ENCODE measurements at regions not wholly inside any gene's neighbourhood (a gene's known extent, or its start where the extent isn't known, plus 50 kb on each side); places are given as distances from the start of the nearest gene placed in this dataset.
"Not testable (repeated sequence)": the region's sequence is repeated elsewhere in the genome, so short reads cannot be mapped to it uniquely, and the experiment has no call there.

DNA sequence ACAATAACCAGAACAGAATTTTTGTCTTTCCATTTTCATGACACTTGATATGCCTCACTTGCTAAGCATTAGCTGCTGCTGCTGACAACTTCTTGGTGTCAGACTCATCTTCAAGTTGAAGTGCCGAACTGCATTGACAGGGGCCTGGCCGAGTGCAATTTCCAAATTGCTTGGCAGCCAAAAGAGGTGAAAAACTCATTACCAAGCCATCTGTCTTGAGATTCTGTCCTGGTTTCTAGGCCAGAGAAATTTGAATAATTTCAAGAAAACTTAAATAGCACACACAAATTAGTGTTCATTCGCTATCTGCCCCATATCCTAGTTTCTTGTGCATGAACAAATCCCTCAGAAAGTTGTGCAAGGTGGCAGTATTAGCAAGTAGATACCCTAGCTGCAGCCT lies 165.3 kb upstream of the RASSF8 start:
- DNase-seq (ENCODE audit: low spot score): no peak

DNA sequence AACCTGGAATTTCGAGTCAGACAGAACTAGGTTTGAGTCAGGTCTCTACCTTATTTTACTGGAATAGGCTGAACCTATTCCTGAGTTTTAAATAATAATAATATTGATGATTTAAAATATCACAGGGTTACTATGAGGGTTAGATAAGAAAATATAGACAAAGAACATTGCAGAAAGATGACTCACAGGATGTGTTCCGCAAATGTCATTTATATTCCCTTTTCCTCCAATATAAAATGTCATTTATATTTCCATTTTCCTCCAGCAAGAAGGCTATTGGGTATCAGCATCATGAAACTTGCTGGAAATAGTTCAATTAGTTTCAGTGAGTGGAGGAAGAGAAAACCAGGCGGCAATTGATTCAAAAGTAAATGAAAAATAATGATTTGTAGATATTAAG lies 163.9 kb upstream of the RASSF8 start:
- DNase-seq (ENCODE audit: low spot score): no peak

DNA sequence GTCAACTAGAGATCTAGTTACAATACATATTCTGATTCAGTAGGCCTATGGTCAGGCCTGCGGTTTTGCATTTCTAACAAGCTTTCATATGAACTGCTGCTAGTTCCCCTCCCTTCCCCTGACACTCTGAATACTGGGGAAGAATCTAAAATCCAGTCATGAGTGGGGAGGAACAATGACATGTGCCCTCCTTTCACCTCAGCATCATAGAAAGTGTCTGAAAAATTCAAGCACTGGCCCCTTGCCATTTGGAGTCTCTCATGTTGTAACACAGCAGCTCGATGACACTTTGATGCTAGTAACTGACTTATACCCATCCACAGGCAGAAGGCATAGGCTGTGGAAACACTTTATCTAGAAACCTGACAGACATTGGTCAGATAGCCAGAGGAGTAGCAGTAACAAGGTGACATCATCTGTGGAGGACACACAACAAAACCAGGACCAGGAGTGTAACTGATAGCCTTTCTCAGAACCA lies 161.9 kb upstream of the RASSF8 start:
- no peak for DNase-seq (ENCODE audit: low spot score)

DNA sequence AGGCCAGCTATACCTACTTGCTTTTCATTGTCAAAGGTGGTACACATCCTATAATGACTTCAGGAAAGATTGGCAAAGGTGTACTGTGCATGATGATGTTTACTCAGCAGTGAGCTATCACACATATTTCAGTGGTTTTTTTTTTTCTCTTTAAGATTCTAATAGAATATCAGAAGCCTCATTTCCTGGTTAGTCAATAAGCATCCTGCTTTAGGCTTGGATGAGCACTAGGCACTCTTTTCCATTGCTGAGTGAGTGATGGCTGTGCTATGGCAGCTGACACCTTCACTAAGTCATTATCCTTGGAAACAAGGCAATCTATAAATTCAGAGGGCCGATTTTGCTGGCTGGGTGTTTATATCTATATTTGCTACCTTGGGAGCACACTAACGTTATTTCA lies 161.1 kb upstream of the RASSF8 start:
- DNase-seq (ENCODE audit: low spot score): no peak

DNA sequence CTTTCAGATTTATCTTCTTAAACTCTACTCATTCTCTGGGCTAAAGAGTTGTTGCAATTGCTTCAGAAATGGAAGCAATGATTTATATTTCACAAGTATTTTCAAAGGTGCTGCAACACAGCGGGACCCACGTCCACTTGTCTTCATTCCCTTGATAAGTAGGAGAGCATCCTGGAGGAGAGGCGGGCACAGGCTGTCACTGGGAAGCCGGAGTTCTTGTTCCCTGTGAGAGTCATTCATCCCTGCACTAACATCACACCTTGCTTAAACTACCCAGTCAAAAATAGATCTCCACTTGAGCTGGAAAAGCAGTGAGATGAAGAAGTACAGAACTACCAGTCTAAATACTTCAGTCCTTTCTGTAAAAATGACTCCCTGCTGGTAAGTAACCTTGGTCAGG lies 160.5 kb upstream of the RASSF8 start:
- DNase-seq (ENCODE audit: low spot score): no peak

DNA sequence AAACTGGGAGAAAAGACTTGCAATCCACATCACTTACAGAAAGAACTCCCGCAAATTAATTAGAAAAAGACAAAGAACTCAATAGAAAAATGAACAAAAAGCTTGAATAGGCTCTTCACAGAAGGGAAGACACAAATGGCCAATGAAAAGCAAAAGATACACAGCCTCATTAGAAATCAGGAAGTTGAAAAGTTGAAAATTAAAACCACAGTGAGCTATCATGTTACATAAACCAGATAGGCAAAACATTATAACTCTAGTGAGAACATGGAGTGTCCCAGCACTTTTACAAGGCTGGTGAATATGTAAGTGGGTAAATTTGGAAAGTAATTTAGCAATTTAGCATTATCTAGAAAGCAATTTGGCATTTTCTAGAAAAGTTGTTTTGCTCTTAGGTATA lies 158.4 kb upstream of the RASSF8 start:
- DNase-seq (ENCODE audit: low spot score): no peak

DNA sequence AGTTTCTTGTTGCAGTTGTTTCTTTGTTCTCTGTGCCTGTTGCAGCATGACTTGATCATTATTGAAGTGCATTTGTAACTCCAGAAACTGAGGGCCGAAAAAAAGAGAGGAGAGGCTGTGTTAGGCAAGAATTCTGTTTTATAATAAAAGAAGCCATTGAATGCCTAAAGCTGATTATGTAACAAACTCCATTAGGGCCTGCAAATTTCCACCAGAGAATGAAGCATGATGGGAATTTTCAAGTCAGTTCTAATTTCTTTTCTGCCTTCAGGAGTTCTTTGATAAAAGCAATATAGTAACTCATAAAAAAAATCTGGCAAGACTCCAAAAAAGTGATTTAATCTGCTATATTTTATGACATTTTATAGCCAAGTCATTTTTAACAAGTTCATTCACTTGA lies 156.7 kb upstream of the RASSF8 start:
- DNase-seq (ENCODE audit: low spot score): peak; percentile 28

DNA sequence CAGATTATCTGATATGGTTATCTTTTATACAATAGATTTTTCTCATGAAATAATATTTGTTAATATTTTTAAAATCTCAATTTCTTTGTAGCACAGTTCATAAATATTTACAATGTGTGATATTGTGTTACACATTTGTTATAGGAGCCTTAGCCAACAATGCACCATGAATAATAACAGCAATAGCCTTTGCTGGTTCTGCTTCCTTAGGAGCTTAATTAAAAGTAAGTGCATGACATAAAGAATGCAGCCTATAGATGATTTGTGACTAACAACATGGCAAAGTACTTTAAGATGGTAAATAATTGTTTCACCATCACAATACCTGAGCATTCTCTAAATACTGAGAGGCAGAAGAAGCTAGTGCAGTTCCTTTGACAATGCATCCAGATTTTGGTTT lies 156.3 kb upstream of the RASSF8 start:
- DNase-seq (ENCODE audit: low spot score): no peak

DNA sequence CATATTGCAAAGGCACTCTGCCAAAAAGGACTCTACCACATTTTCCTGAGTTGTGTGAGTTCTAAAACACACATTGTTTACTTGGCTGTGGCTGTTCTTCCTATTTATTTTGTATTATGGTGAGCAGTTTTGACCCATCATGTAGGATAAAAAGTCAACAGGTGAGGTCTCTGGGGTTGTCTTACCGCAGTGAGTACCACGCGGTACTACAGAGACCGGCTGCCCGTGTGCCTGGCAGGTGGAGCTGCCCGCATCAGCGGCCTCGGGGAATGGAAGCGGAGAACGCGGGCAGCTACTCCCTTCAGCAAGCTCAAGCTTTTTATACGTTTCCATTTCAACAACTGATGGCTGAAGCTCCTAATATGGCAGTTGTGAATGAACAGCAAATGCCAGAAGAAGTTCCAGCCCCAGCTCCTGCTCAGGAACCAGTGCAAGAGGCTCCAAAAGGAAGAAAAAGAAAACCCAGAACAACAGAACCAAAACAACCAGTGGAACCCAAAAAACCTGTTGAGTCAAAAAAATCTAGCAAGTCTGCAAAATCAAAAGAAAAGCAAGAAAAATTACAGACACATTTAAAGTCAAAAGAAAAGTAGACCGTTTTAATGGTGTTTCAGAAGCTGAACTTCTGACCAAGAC lies 155.3 kb upstream of the RASSF8 start:
- not testable (repeated sequence) for DNase-seq (ENCODE audit: low spot score)

DNA sequence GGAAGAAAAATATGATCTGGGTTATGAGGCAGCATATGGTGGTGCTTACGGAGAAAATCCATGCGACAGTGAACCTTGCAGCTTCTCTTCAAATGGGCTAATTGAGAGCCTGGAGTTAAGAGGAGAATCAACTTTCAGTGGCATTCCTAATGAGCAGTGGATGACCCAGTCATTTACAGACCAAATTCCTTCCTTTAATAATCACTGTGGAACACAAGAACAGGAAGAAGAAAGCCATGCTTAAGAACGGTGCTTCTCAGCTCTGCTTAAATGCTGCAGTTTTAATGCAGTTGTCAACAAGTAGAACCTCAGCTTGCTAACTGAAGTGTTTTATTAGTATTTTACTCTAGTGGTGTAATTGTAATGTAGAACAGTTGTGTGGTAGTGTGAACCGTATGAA lies 154.2 kb upstream of the RASSF8 start:
- DNase-seq (ENCODE audit: low spot score): not testable (repeated sequence)

DNA sequence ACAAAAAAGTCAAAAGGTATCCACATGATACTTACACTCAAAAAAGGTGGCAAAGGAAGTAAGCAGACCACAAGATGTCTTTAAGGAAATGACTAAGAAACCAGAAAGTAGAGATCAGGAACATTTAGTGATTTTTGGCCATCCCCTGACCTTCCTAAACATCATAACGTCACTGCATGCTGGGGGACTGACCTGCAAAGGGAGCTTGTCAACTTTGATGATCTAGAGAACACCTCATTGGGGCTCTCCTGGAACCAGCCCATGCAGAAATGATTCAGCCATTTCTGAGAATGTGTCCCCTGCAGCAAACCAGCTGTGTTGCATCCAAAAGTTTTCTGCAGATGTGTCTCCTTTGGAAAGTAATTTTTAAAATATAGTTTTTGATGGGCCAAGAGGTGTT lies 152.2 kb upstream of the RASSF8 start:
- DNase-seq (ENCODE audit: low spot score): no peak

DNA sequence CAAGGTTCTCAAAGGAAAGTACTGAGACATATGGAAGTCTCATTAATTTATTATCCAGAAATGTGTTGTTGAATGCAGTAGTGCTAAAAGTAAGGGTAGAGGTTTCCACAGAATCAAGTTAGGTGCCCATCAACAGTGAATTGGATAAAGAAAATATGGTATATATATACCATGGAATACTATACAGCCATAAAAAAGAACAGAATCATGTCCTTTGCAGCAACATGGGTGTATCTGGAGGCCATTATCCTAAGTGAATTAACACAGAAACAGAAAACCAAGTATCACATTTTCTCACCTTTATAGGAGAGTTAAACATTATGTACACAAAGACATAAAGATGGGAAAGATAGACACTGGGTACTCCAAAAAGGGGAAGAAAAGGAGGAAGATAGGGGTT lies 149.9 kb upstream of the RASSF8 start:
- DNase-seq (ENCODE audit: low spot score): no peak

DNA sequence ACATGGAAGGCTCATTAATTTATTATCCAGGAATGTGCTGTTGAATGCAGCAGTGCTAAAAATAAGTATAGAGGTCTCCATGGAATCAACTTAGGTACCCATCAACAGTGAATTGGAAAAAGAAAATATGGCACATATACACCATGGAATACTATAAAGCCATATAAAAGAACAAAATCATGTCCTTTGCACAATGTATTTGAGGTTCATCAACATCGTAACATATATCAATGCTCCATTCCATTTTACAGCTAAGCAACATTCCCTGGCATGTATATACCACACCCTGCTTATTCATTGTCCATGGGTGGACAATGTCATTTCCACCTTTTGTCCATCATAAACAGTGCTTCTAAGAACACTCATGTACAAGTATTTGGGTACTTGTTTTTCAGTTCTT lies 147.8 kb upstream of the RASSF8 start:
- no peak for DNase-seq (ENCODE audit: low spot score)

DNA sequence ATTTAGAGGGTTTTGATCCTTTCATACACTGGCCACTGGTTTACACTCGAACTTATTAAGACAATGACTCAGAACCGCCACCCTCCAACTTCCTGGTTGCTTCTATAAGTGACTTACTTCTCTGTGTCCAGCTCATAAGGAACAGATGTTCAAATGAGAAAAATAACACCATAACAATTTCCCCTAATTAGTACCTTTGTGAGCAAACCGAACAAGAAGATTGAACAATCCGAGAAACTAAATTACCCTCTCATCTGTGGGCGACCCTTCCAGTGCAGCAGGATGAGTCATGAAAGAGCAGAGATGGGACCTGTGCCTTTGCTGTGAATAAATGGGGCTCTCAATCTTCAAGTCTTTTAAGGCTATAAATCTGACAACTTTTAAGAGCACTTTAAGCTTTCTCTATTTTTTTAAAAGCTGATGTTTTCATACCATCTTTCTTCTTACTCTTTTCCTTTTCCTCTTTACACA lies 146.8 kb upstream of the RASSF8 start:
- DNase-seq (ENCODE audit: low spot score): no peak

DNA sequence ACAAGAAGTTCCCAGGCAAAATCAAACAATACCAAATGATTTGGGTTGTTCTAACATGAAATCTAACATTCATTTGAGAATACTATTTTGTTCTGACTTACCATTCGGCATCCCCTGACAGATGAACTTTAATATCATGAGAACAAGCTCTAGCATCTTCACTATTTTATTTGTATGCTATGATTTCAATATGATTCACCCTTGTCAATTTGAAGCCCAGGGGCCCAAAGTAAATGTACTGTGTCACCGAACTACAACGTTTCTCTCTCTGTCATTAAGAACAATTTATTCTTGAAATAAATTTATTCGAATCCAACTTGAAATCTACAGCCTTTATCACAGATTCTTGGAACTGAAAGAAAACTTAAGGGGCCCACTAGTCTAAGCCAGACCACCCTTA lies 146.2 kb upstream of the RASSF8 start:
- no peak for DNase-seq (ENCODE audit: low spot score)

DNA sequence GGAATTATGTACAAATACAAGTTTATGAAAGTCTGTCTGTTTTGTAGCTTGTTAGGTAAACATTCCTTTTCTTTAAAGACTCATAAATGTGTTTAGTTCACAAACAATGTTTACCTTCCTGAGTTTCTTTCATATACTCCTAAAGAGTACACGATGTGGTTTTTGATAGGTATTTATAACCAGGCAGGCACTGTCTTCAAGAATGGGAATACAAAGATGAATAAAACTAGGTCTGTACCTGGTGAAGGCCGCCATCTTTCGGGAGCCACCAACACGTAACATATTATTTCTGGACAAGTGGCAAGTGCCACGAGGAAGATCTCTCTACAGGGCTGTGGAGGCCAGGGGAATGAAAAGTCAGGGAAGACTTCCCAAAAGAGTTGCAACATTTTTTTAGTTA lies 144.6 kb upstream of the RASSF8 start:
- no peak for DNase-seq (ENCODE audit: low spot score)

DNA sequence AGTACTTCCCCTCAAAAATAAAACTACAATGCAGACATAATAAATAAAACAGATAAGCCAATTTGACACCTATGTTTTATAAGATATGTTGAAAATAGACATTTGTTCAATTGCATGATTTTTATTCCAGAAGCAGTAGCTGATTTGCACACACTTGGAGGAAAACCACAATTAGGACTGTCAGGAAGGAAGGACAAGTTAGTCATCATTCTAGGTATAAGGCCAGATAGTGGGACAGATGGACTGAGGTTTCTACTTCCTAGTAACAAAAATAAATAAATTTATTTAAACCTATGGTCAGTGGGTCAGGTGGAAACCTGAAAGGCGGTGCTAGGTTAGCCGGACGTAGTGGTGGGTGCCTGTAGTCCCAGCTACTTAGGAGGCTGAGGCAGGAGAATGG lies 141.8 kb upstream of the RASSF8 start:
- no peak for DNase-seq (ENCODE audit: low spot score)

DNA sequence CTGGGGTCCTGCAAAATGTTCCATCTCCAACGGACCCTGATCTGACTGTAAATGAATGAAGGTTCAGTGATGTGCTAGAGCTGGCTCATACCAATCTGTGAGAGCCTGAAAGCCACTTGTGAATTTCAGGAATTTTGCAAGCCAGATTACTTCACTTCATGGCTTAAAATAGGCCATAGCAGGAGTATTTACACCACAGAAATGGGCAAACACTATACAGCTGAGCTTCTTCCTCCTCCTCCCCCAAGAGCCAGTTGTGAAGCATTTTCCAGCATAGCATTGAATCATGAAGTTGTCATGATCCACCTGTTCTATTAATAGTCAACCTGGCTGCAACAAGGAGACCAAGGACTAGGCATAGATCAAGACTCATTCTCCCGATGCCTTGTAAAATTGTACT lies 141.3 kb upstream of the RASSF8 start:
- no peak for DNase-seq (ENCODE audit: low spot score)

DNA sequence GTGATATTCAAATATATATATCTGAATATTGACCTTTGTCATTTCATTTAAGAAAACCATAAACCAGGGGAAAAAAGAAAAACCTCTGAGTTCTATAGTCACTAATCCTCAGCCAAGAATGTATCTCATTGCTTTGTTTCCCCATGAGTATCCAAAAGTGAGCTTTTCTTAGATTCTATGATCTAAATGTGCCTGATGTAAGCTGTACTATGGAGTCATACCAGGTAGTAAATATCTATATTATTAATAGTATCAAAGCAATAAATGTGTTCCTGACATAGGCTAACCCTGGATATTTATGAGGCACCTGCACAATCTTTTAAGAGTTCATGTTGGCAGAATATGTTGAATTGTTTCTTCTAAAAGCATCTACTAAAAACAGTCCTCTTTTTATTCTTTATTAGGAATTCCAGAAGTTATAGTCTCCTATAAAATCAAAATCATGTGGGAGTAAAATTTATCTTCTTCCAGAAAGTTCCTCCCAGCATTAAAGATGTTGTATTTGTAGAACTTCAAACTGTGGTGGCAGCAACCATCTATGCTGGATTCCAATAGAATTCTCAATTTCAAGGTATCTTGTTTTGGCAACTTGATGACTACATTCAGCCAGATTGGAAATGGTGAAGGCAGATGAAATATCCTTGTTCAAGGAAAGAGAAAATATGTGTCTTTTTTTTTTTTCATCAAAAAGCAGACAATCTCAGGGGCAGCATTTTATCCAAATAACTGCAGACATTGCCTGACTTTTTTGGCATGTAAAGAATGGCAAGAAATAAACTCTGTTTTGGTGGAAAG lies 139.7 kb upstream of the RASSF8 start:
- no peak for DNase-seq (ENCODE audit: low spot score)

DNA sequence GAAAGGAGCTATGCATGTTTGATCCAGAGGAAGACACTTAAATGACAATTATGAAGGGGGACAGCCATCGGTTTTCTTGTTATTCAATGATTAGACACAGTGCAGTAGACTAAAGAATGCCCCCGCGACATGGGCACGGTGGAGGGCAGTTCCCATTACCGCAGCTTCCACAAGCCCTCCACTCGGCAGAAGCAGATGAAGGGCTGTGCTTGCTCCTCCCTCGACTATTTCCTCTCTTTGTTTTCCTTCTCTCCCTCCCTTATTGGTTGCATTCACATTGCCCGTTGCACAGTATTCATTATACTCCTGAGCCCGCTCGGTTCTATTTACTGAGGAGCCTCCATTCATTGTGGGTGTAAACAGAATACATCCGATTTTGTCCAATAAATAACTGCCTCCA lies 138.8 kb upstream of the RASSF8 start:
- peak; percentile 10 for DNase-seq (ENCODE audit: low spot score)

DNA sequence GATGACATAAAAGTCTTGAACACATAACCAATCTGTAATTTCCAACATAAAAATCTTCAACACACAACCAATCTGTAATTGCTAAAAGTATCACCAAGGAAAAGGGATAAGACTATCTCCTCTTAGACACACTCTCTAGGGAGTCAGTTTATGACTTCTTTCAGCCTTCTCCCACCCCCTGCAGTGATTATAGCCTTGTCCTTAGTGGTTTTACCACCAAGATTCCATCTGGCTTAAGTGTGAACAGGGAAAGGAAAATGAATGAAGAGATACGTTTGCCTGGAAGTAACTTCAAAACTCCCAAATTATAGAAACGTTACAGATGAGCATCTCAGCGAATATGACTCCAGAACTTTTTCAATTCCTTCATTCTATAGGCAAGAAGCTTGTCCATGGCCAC lies 136.2 kb upstream of the RASSF8 start:
- DNase-seq (ENCODE audit: low spot score): no peak

DNA sequence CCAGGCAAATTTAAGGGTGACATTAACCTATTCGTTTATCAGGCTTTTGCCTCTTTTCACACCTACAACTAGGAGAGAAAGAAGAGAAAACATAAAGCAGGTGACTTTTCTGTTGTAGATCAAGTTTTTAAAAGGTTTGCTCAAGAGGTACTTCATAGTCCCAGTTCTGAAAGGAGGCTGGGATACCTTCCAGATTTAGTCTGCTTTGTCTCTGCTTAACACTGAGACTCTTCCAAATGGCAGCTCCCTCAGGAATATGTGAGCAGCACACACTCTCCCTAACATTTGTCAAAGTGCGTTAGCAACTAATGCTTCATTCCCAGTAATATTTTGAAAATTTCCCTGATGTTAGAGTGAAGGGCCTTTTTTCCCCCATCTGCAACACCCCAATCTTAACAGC lies 133.7 kb upstream of the RASSF8 start:
- DNase-seq (ENCODE audit: low spot score): no peak

DNA sequence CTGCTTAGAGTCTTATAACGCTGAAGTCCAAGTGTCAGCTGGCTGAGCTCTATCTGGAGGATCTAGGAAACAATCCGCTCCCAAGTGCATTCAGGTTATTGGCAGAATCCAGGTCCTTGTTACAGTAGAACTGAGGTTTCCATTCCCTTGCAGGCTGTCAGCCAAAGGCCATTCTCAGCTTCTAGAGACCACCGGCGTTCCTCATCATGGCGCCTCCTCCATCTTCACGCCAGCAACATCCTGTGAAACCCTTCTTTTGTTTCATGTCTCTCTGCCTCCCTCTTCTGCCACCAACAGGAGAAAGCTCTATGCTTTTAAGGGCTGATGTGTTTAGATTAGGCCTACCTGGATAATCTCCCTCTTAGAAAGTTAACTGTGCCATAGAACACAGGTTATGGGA lies 133.0 kb upstream of the RASSF8 start:
- no peak for DNase-seq (ENCODE audit: low spot score)

DNA sequence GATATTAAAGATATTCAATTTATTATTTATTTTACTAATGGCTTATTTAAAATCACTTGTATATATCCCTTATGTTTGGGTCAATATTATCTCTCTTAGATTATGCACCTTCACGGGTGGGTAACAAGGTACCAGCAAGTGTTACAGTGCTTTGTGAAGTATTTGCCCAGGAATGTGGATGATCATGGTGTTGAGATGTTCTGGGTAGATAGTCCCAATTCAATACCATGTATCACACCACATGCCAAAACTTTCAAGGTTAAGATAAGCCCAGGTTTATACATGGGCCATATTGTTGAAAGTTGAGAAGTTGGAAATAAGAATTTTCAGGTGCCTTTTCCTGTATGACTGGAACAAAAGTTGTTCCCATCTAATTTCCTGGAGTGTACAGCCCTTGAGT lies 131.3 kb upstream of the RASSF8 start:
- DNase-seq (ENCODE audit: low spot score): no peak

Data from pons (tissue), 1 donor.